ENCODE measurements at regions not wholly inside any gene's neighbourhood (a gene's known extent, or its start where the extent isn't known, plus 50 kb on each side); places are given as distances from the start of the nearest gene placed in this dataset.

DNA sequence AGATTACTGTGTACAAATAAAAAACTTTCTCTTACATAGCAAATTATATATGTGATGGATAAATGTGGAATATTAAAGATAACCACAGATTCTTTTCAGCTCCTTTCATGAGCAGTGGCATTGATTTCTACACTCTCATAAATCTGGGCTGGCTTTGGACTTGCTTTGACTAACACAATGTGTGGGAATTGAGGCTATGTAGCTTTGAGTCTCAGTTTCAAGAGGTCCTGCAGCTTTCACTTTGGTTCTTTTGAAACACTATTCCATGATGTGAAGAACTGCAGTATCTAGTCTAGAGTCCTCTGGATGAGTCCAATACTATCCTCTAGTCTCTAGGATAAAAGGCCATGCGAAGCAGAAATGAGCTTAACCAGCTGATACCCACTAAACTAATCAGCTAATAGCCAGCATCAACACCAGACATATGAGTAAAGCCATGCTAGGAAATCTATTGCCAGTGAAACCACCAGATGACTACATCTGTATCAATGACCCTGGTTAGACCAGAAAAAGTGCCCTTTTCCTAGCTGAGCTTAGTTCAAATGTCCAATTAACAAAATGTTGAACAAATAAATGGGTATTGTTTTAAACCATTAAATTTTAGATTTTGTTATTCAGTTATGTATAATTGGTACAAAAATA lies 274.9 kb upstream of the ZPLD1 start:
- no peak for DNase-seq

DNA sequence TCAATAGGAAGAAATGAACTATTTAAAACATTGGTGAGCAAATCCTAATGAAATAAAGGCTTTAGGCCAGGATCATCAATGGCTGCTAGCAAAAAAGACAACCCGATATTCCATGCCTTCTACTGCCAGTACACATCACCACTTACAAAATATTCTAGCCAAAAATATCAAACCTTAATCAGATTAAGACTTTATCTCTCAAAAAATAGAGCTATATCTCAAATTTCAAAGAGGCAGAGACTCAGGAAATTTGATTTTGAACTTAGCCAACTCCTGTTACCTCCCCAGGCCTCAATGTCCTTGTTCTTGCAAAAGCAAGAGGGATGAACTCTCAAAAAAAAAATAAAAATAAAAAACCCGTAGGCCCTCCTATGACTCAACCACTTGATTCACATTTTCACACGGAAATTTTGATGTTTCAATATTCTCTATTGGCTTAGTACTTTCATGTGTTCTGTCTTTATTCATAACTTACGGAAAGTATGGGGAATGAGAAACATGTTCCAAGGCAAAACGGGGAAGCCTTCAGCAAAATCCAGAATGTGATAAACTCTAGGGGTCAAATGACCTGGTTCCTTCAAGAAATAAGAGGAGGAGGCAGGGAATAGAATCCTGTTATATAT lies 273.3 kb upstream of the ZPLD1 start:
- DNase-seq: no peak

DNA sequence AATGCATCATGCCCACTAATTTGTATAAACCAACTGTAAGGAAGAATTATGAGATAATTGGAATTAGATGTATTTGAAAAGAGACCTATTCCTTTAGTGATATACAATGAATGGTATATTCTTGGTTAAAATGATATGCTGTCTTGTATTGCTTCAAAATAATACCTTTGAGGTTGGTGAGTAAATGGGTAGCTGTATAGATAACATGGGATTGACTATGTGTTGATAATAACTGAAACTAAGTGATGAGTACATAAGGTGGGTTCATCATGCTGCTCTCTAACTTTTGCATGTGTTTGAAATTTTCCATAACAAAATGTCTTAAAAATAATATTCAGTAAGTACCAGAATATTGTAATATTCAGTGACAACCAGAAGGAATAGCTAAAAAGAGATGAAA lies 272.6 kb upstream of the ZPLD1 start:
- DNase-seq: no peak

DNA sequence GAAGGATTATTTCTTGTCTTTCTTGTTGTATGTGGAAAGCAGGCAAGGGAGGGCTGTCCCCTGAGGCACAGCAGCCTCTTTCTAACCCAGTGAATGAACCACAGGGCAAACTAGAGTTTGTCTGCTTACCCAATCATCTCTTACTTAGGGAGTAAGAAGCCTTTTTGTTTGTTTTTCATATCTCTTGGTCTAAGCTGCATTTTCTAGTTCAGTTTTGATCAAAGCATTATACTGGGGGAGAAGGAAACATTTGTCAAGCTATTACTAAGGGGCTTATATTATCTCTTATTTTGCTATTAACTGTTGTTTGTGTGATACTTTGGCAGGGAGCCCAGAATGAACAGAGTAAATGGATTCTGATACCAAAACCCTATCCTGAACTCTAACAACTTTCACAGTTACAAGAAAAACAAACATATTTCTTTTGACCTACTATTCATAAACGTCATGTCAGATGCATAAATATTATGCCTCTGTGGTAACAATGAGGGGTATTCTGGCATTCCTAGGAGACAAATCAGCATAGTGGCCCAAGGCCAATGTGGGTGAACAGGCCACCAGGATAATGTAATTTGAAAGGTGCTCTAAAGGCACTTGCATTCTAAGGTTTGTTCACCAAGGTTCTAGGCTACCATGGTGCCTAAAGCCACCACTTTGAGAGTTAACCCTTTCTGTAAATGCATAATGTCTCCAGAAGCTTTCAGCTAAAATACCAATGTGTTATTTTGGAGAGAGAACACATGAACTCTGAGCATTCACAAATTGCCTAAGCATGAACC lies 271.6 kb upstream of the ZPLD1 start:
- DNase-seq: peak; percentile 93

DNA sequence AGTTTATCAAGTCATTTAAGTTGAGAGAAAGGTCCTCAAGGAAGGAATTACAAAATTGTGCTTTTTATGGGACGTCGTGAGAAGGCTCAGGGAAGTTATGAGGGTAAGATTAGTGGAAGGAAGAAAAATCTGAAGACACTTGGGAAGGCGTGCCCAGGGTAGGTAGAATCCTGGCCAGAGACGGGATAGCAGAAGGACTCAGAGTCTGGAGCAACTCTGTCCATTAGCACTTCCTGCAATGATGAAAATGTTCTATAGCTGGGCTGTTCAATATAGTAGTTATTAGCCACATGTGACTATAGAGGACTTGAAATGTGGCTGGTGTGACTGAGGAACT lies 271.0 kb upstream of the ZPLD1 start:
- DNase-seq: no peak

DNA sequence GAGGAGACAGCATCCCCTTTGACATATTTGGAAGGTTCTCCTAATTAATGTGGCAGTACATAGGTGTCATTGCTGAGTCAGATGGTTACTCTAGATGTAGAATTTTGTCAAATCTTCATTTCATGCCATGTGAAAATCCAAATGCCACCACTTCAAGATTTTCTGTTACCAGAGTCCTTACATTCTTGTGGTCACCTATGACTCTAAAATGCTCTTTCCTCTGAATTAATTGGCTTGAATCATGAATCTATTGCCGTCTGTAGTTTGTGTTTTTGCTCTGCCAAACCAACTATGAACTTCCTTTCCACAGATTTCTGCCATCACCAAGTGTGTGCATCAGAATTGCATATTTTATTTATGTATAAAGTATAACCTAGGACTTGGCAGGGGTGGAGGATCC lies 269.4 kb upstream of the ZPLD1 start:
- no peak for DNase-seq

DNA sequence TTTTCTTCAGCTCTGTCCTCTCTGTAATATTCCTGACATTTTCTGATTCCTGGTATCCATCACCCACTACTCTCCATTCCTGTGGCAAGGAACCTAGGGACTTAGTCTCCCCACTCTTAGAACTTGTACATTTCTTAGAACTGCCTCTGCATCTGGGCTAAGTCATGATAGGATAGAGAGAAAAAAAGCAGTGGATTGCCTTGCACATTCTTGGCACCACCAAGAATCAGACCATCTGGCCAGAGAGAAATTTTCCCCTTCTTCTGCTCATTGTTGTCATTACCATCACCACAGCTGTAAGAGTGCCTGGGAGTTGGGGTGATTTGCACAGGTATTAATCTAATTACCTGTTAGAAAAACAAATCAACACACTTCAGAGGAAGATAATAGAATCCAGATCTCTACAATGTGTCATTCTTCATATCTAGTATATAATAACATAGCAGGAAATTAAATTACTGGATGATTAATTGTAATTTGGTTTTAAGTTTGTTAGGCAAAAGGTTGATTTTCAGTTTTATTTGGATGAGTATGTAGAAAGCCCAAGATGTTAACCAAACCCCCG lies 264.8 kb upstream of the ZPLD1 start:
- DNase-seq: no peak

DNA sequence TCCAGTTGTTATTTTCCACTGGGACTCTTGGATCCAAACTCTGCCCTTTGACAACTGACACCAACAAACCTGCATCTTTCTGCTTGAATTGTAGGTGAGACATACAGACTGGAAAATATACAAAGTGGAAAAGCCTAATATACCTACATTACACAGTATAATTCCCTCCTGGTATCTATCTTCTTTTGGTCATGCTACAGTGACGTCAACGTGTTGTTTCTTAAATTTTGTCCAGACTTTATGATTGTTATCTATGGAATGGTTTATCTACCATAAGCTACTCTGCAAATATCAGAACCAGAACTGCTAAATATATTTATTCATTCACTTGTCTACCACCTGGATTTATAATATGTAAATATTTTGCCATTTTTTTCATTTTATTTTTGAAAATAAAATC lies 264.3 kb upstream of the ZPLD1 start:
- DNase-seq: no peak

DNA sequence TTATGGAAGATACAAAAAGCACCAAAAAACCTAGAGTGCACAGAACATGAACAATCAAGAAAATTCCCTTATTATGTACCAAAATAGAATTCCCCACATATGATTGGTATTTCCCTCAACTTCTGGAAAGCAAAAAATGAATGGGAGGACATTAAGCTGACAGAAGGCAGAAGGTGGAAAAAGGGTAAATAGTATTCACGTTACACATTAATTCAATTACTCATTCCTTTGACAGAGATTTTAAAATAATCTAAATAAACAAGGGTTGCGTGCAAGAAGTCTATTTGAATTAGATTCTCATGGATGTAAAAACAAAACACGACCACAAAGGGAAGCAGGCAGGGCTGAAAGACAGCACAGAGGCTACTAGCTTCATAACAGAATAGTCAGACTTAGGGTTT lies 260.5 kb upstream of the ZPLD1 start:
- peak; percentile 77 for DNase-seq

DNA sequence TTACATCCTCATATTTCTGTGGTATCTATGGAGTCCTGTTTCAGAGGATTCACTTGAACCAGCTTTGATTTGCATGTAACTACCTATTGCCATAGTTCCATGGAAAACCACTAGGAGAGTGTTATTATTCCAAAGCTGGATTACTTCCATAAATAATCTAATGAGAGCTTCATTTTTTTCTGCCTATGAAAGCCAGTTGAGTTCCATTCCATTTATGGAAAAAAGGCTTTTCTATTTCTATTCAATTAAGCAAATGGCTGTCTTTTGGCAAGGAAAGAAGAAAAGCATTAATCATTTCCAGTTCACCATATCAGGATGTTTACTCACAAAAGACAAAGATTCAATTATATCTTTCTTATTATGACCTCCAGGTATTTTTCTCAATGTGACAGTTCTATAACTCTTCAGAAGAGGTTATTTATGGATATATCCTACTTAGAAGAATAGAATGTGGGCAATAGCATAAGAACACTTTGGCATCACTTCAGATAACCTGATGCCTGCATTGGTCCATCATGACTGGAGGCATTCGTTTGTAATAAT lies 259.9 kb upstream of the ZPLD1 start:
- peak; percentile 76 for DNase-seq

DNA sequence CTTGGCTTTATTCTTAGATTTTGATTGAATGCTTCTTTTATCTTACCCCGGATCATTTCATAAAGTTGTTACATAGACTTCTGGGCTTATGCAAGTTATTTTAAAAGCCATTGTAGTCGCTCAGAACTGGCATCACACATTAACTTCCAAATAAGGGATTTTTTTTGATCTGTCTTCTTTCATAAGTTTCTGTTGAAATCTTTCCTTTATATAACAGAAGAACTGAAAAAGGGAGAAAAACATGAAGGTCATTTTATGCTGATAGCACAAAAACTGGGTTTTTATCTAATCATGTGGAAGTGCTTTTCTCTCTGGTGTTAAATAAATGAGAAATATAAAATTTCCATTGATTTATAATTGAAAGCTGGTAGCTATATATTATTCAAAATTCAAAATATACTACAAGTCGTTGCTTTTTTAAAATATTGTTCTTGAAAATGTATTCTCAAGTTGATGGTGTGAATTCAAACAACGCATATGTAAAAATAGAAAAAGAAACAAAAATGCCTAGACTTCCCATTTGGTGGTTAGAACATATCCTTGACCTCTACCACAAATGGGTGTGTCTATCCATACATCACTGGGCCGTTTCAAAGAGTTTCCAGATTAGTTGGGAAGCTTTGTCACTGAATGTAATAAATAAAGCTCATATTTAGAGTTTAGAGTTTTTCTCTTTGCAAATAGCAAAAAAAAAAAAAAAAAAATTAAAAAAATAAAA lies 258.3 kb upstream of the ZPLD1 start:
- DNase-seq: no peak

DNA sequence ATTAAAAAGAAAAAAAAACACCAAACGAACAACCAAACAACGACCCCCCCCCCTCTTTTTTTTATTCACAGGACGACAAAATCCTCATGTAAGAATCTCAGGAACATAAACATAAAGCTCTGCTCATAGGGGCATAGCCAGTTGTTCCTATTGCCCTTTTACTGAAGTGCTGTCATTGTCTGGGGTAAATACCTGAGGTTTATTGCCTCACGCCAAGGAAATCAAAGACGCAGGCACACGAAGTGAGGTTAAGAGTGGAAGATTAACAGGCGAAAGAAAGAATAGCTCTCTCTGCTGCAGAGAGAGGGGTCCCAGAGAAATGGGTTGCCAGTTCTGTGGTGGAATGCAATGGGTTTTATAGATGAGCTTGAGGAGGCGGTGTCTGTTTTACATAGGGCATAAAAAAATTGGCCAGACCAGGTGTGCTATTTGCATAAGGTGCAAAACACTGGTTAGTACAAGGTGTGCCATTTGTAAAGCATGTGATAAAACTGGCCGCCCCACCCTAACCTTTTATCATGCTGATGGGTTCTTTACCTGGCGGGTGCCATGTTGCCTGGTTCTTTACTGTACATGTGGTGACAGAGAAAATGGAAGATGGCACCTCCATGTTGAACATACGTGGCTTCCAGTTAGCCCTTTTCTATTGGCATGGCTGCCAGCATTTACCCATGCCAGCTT lies 257.6 kb upstream of the ZPLD1 start:
- DNase-seq: no peak

DNA sequence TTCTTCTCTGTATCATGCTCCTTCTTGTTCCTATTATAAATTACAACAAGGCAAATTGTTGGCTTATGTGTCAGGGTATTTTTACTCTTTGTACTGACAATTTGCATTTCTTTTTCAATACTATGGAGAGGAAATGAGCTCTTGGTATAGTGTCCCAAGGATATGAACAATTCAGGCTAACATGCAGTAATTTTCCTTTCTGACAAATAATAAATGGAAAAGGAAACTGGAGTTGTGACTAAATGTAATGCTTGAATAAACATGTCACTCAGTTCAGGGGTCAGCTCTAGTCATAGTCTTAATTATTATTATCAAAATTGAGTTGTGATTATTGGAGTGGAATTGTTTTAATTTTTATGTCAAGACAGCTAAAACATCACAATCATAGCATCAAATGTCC lies 256.0 kb upstream of the ZPLD1 start:
- peak; percentile 77 for DNase-seq

DNA sequence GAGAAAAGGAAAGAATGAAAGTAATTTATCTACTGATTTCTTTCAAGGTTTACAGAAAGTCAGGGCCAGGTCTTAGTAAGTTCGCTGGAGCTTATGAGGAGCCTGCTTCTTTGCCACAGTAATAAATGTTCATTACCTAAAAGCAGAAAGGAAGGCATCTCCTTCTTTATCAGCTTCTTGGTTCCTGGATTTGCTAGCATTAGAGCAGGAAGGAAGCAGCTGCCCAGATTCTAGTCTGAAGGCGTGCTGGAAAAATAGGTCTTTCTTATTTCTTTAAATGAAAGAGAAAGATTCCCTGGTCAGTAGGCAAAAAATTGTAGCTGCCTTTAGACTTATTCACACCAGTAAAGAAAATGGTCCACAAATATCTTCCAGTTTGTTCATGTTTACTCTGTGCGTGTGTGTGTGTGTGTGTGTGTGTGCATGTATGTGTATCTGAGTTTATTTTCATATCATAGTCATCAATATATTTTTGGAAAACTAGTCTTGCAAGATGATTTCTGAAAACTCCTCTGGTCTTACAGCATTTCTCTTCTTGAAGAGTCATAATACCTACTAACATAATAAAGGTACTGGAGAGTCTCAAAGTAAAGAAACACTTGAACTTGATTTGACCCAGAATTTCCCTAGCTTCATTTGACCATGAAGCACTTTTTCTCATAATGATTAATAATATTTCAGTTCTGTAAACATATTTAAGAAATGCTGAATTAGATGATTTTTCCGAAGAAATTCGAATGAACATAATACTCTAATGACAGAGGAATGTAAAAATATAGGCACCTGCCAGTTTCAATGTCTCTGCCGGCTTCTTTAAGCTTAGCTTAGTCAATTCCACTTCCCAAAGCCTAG lies 255.3 kb upstream of the ZPLD1 start:
- peak; percentile 65 for DNase-seq

DNA sequence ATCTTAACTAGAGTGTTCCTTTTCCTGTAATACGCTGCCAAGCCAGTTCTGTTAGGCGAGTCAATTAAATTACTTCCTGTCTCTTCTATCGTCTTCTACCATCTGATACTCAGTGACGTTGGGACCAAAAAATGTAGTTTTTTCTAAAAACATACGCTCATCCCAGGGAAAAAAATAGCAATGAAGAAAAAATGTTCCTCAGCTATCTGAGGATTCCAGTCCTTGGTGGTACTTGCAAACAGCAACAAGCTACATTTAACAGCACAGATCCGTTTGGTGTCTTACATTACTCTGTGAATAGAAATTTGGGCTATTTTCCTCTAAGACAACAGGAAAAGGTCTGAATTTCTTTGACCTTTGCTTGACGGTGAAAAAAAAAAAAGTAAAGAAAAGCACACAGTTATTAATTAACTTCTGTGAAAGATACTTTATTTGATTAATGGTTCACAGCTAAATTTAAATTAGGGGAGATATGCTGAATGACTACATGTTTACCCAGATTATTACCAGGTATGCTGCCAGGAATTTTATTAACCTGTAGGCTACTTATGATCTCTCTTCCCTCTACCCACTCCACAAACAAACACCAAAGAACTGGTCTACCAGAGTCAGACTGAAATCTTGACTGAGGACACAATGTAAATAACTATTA lies 254.4 kb upstream of the ZPLD1 start:
- peak; percentile 90 for DNase-seq

DNA sequence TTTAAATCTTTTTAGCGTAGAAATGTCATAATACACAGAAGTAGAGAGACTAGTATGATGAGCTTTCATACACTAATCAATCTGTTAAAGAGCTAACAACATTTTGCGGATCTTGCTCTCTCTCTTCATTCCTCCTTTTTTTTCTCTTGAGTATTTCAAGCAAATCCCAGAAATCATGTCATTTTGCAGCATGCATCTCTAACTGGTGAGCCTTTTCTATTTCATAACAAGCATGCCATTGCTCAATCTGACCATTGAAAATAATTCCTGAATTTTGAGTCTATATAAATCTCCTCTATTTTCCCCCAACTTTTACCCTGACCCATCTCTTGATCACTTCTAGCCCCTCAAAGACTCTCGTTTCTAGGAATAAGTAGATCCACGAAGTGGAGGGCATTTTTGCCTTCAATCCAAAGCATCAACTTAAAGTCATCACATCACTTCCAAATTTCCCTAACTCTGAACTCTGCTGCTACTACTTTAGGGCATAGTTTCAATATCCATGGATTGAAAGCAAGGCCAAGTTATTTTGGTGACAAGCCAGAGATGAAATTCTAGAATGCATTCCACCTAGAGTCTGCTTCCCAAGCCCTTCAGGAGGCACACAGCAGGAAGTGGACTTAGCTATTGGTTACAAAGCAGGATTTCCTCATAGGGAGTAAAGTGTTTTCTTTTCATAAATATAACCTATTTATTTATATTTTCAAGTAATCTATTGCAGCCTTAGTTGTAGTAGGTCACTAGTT lies 253.5 kb upstream of the ZPLD1 start:
- DNase-seq: peak; percentile 86

DNA sequence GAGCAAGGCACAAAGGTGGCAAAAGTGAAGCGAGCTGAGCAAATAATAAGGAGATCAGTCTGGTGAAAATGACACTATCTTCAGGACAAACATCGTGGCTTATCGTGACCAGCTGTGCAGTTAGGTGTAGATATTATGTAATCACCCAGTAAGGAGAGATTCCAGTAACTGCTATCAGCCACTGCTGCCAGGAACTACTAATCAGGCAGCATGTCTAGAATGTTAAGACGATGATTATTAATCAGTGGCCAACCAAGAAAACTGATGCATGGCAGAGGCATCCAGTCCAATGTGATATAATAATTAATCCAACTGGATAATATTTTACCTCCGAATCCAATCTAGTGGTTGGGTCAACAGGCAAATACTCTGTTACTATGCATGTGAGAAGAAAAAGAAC lies 252.7 kb upstream of the ZPLD1 start:
- peak; percentile 30 for DNase-seq

DNA sequence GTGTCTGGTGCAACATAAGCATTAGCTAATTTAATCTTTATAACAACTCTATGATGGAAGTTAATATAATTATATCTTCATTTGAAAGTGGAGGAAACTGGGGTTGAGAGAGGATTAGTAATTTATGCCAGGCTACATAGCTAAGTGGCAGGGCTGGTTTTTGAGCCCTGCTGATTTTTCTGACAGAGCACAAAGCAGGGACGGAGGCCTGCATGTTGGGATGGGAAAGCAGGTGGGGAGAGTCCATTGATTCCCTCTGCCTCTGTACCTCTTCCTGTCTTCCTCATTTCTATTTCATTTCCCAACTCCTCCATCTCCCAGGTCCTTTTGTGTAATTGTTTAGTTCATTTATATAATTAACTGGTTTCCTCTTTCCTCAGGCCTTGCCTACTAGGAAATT lies 251.6 kb upstream of the ZPLD1 start:
- DNase-seq: no peak

DNA sequence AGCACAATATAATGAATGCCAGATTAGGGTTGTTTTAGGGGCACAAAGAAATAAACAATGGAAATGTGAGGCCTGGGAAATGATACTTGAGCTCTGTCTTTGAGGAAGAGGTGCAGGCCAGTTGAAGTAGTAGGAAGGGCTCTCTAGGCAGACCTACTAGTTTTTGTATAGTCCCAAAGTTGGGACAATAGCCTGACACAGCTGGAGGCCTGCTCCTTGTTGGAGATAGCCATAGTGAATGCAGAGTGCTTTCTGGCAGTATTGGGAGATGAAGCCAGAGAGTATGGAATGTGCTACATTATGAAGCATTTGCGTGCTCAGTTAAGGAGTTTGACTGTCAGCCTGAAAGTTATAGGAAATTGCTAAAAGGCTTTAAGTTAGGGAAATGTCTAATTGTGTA lies 251.2 kb upstream of the ZPLD1 start:
- no peak for DNase-seq

DNA sequence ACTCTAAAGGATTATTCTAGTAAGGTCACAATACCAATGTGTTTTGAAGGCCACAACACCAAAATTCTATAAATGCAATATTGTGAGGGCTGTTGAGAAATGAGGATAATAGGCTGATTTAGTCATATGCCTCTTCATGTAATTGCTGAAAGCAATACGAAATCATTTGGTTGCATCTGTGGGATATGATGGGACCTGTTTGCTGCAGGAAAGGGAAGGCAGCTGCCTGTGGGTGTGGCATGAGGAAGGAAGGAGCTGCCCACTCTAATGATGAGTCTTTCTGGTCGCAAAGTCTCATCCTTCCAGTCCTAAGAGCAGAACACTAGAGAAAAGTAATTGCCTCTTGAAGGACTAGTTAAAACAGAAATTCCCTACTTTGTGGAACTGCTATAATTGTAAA lies 245.3 kb upstream of the ZPLD1 start:
- no peak for DNase-seq
